Gastroesophageal sphincter (tissue), 4 donors: ENCODE measurements at regions not wholly inside any gene's neighbourhood (a gene's known extent, or its start where the extent isn't known, plus 50 kb on each side); places are given as distances from the start of the nearest gene placed in this dataset.

Experiments
- ATAC-seq: fragments of 150-250 bp; one replicate; pipeline ENCODE4 v1.9.1; 2016; ENCODE audit warnings: mild to moderate bottlenecking, moderate library complexity
- H3K27ac ChIP-seq, 4 donors: fragments of 200-600 bp; sonication (generic) in 3 of 4; 1 replicate in 3 of 4; 2 replicates in 1 of 4; pipeline ENCODE4 v1.5.1; 2016 to 2019
- H3K27me3 ChIP-seq: fragments of 200-600 bp; sonication (generic); one replicate; pipeline ENCODE4 v1.5.1; 2019
- H3K36me3 ChIP-seq, 2 donors: fragments of 200-600 bp; sonication (generic); one replicate each; pipeline ENCODE4 v1.5.1; 2019; ENCODE audit warnings: control low read depth in 1 of 2
- H3K4me1 ChIP-seq, 3 donors: fragments of 200-600 bp; sonication (generic); 1 replicate in 2 of 3; 2 replicates in 1 of 3; pipeline ENCODE4 v1.5.1; 2016 to 2019; ENCODE audit warnings: control low read depth in 2 of 3
- H3K4me3 ChIP-seq, 2 donors: fragments of 200-600 bp; sonication (generic); one replicate each; pipeline ENCODE4 v1.5.1; 2019; ENCODE audit warnings: mild to moderate bottlenecking in 1 of 2, moderate library complexity in 1 of 2
- H3K9me3 ChIP-seq, 3 donors: fragments of 200-600 bp; sonication (generic); one replicate each; pipeline ENCODE4 v1.5.1; 2017 to 2019; ENCODE audit warnings: control low read depth in 2 of 3
- CTCF ChIP-seq, 4 experiments: fragments of 200-600 bp in 2 of 4; fragments of 450-650 bp in 2 of 4; sonication (generic) in 1 of 4; IDR thresholded peaks; one replicate each; pipeline ENCODE4 v1.5.1; 2017 to 2019; ENCODE audit warnings: antibody characterized with exemption in 4 of 4, mild to moderate bottlenecking in 2 of 4, moderate library complexity in 2 of 4
- EP300 ChIP-seq: sonication (generic); formaldehyde crosslinking; IDR thresholded peaks from one replicate; pipeline ENCODE4 v1.6.1; 2017; ENCODE audit warnings: antibody characterized with exemption, mild to moderate bottlenecking
- POLR2A ChIP-seq, 2 donors: fragments of 450-650 bp; IDR thresholded peaks; one replicate each; pipeline ENCODE4 v1.6.1; 2017; ENCODE audit warnings: antibody characterized with exemption in 2 of 2, mild to moderate bottlenecking in 2 of 2, moderate library complexity in 1 of 2
- POLR2AphosphoS5 ChIP-seq: sonication (generic); formaldehyde crosslinking; IDR thresholded peaks from one replicate; pipeline ENCODE4 v1.6.1; 2017; ENCODE audit warnings: antibody characterized with exemption
- WGBS, 2 donors: methylation state at CpG; one replicate each; pipeline ENCODE4 v1.1.5; 2018; ENCODE audit warnings: low coverage in 1 of 2; 5-methylcytosine and 5-hydroxymethylcytosine counted together

GRCh38 chr10:109721453-109722064 is 201.8 kb downstream of the XPNPEP1 start:
- Histone ChIP-seq H3K9me3 (no peaks in the 10 kb centered on the region), H3K36me3 (no peaks in the 10 kb centered on the region), H3K4me3 (no peak overlapping the region), H3K4me1 (no peaks in the 10 kb centered on the region), H3K27ac (no peak overlapping the region), H3K27me3 (peaks cover 5% of the 10 kb centered on the region)
- WGBS, 2 donors = 78 to 91% methylated on average over 3 of the region's 3 CpGs
- ATAC-seq = no peak
- TF ChIP-seq EP300 (no peak), POLR2AphosphoS5 (no peak)

GRCh38 chr10:109706026-109706560 is 217.2 kb downstream of the XPNPEP1 start:
- ATAC-seq = no peak

GRCh38 chr10:109701633-109702215 is 221.6 kb downstream of the XPNPEP1 start:
- no peak for TF ChIP-seq POLR2A (IDR thresholded peaks at IDR 0.05)
- no peak for TF ChIP-seq POLR2AphosphoS5
- TF ChIP-seq CTCF (IDR thresholded peaks at IDR 0.05) = no peak
- no peak for TF ChIP-seq EP300
- H3K27ac ChIP-seq = no peak overlapping the region
- H3K27me3 ChIP-seq = no peaks in the 10 kb centered on the region
- H3K36me3 ChIP-seq = no peaks in the 10 kb centered on the region
- H3K9me3 ChIP-seq = no peaks in the 10 kb centered on the region
- H3K4me3 ChIP-seq = no peak overlapping the region
- no peaks in the 10 kb centered on the region for H3K4me1 ChIP-seq
- no peak for ATAC-seq
- 57 to 68% methylated on average over 4 of the region's 5 CpGs for WGBS, 2 donors

More at GRCh38 chr10:109706026-109706560, 217.2 kb downstream of the XPNPEP1 start:
- no peaks in the 10 kb centered on the region for H3K27me3 ChIP-seq
- H3K4me1 ChIP-seq = no peaks in the 10 kb centered on the region
- H3K27ac ChIP-seq = no peak overlapping the region
- 54% methylated on average over 1 of the region's 1 CpG; no CpG with 5 or more reads in 1 of the 2 donors for WGBS, 2 donors
- TF ChIP-seq EP300 (no peak), POLR2A (IDR thresholded peaks at IDR 0.05) (no peak), CTCF (IDR thresholded peaks at IDR 0.05) (no peak), POLR2AphosphoS5 (no peak)
- peaks cover 0 to 15% (median 0%) of the 10 kb centered on the region in 3 donors for H3K9me3 ChIP-seq
- no peak overlapping the region for H3K4me3 ChIP-seq
- no peaks in the 10 kb centered on the region for H3K36me3 ChIP-seq

GRCh38 chr10:109698882-109699664 is 224.2 kb downstream of the XPNPEP1 start:
- TF ChIP-seq EP300 (no peak), CTCF (IDR thresholded peaks at IDR 0.05) (no peak)
- Histone ChIP-seq H3K36me3 (no peaks in the 10 kb centered on the region), H3K4me3 (no peak overlapping the region), H3K4me1 (no peaks in the 10 kb centered on the region), H3K27ac (no peak overlapping the region), H3K27me3 (no peaks in the 10 kb centered on the region), H3K9me3 (no peaks in the 10 kb centered on the region)
- WGBS, 2 donors = 61% methylated on average over 4 to 5 of the region's 5 CpGs
- ATAC-seq = no peak

- ATAC-seq = no peak
- H3K4me3 ChIP-seq = no peak overlapping the region
- TF ChIP-seq POLR2AphosphoS5 = no peak
- TF ChIP-seq EP300 = no peak
- no peak for TF ChIP-seq CTCF (IDR thresholded peaks at IDR 0.05)
- TF ChIP-seq POLR2A (IDR thresholded peaks at IDR 0.05) = no peak
- no peak overlapping the region for H3K27ac ChIP-seq
- H3K36me3 ChIP-seq = no peaks in the 10 kb centered on the region
- 31 to 60% methylated on average over 2 to 5 of the region's 5 CpGs for WGBS, 2 donors
- H3K27me3 ChIP-seq = no peaks in the 10 kb centered on the region
- H3K9me3 ChIP-seq = no peaks in the 10 kb centered on the region
- H3K4me1 ChIP-seq = no peaks in the 10 kb centered on the region
These were observed 225.2 kb downstream of the XPNPEP1 start for GRCh38 chr10:109698086-109698485.
